Lower leg skin (tissue), 4 donors: ENCODE measurements at regions not wholly inside any gene's neighbourhood (a gene's known extent, or its start where the extent isn't known, plus 50 kb on each side); places are given as distances from the start of the nearest gene placed in this dataset.
A peak's percentile ranks its signal among the peaks of the same experiment; 100 is the strongest.
"Not testable (repeated sequence)": the region's sequence is repeated elsewhere in the genome, so short reads cannot be mapped to it uniquely, and the experiment has no call there.

ENCODE experiments used
- DNase-seq, 2 donors: peaks; one replicate each; pipeline ENCODE4 v3.0.0-alpha.2; 2019; ENCODE audit warnings: low spot score in 2 of 2
- H3K4me3 ChIP-seq: fragments of 200-600 bp; sonication (generic); 2 replicates; pipeline ENCODE4 v1.5.1; 2017; ENCODE audit warnings: mild to moderate bottlenecking, low read depth; ENCODE audit not compliant: poor library complexity, severe bottlenecking
- CTCF ChIP-seq, 3 donors: fragments of 450-650 bp; IDR thresholded peaks; one replicate each; pipeline ENCODE4 v1.5.1; 2016; ENCODE audit warnings: antibody characterized with exemption in 3 of 3, mild to moderate bottlenecking in 3 of 3, moderate library complexity in 2 of 3
- POLR2A ChIP-seq, 2 donors: fragments of 450-650 bp; IDR thresholded peaks; one replicate each; pipeline ENCODE4 v1.6.1; 2016 to 2017; ENCODE audit warnings: antibody characterized with exemption in 2 of 2, mild to moderate bottlenecking in 1 of 2, moderate library complexity in 1 of 2
- WGBS, 2 donors: methylation state at CpG; one replicate each; pipeline ENCODE4 v1.1.5; 2018; 5-methylcytosine and 5-hydroxymethylcytosine counted together
- intact Hi-C: fragments of 100-400 bp; cut with DNase I; formaldehyde crosslinking; loops from one replicate; pipeline ENCODE4 v1.15.0; 2023; ENCODE audit warnings: low total_unique reads

GRCh38 chr14:105685003-105685402, 158.6 kb downstream of the TMEM121 start:
- DNase-seq = no peak
- intact Hi-C loops = no loop called here
- WGBS, 2 donors = 87 to 88% methylated on average over 2 of the region's 2 CpGs
- no peak for TF ChIP-seq CTCF (IDR thresholded peaks at IDR 0.05)
- no peak for TF ChIP-seq POLR2A (IDR thresholded peaks at IDR 0.05)
- H3K4me3 ChIP-seq = no peak overlapping the region

GRCh38 chr14:105685605-105686004, 159.2 kb downstream of the TMEM121 start:
- intact Hi-C loops, H3K4me3 ChIP-seq: not testable (repeated sequence)
- peak in 1 of 2 donors; percentile 50 for DNase-seq
- WGBS, 2 donors = 64% methylated on average over 5 of the region's 8 CpGs; no CpG with 5 or more reads in 1 of the 2 donors

GRCh38 chr14:105686050-105686449, 159.7 kb downstream of the TMEM121 start:
- WGBS, 2 donors = no CpG with 5 or more reads among the region's 7 CpGs
- intact Hi-C loops, H3K4me3 ChIP-seq, DNase-seq: not testable (repeated sequence)

GRCh38 chr14:105686462-105687170, 160.2 kb downstream of the TMEM121 start:
- H3K4me3 ChIP-seq, intact Hi-C loops: not testable (repeated sequence)
- WGBS, 2 donors = 91 to 92% methylated on average over 7 to 21 of the region's 34 CpGs
- DNase-seq = peak in 1 of 2 donors; percentile 60

GRCh38 chr14:105687171-105688022, 161.0 kb downstream of the TMEM121 start:
- intact Hi-C loops, H3K4me3 ChIP-seq: not testable (repeated sequence)
- WGBS, 2 donors = 69 to 72% methylated on average over 23 of the region's 23 CpGs
- peak in 1 of 2 donors; percentile 65 for DNase-seq

- WGBS, 2 donors = 22 to 52% methylated on average over 5 to 10 of the region's 11 CpGs
- peak in 1 of 2 donors; percentile 60 for DNase-seq
- H3K4me3 ChIP-seq, intact Hi-C loops: not testable (repeated sequence)
These were observed 161.6 kb downstream of the TMEM121 start for GRCh38 chr14:105688023-105688351.

- 85 to 92% methylated on average over 4 of the region's 4 CpGs for WGBS, 2 donors
- DNase-seq, intact Hi-C loops, H3K4me3 ChIP-seq: not testable (repeated sequence)
These were observed 162.4 kb downstream of the TMEM121 start for GRCh38 chr14:105688664-105689221.

GRCh38 chr14:105689722-105690121, 163.3 kb downstream of the TMEM121 start:
- no peak for DNase-seq
- 97 to 100% methylated on average over 1 of the region's 1 CpG for WGBS, 2 donors
- H3K4me3 ChIP-seq = no peak overlapping the region
- intact Hi-C loops = no loop called here
- no peak for TF ChIP-seq POLR2A (IDR thresholded peaks at IDR 0.05)

GRCh38 chr14:105690671-105691070, 164.3 kb downstream of the TMEM121 start:
- no peak for TF ChIP-seq POLR2A (IDR thresholded peaks at IDR 0.05)
- no peak for TF ChIP-seq CTCF (IDR thresholded peaks at IDR 0.05)
- no peak overlapping the region for H3K4me3 ChIP-seq

GRCh38 chr14:105691321-105692109, 165.1 kb downstream of the TMEM121 start:
- DNase-seq = peak in 1 of 2 donors; percentile 42

More at GRCh38 chr14:105690671-105691070, 164.3 kb downstream of the TMEM121 start:
- 90 to 93% methylated on average over 3 of the region's 3 CpGs for WGBS, 2 donors
- DNase-seq = no peak
- intact Hi-C loops = no loop called here

GRCh38 chr14:105692110-105692685, 165.8 kb downstream of the TMEM121 start:
- 100% methylated on average over 1 of the region's 19 CpGs; no CpG with 5 or more reads in 1 of the 2 donors for WGBS, 2 donors
- DNase-seq, H3K4me3 ChIP-seq, intact Hi-C loops: not testable (repeated sequence)

More at GRCh38 chr14:105691321-105692109, 165.1 kb downstream of the TMEM121 start:
- 90% methylated on average over 24 of the region's 25 CpGs for WGBS, 2 donors
- intact Hi-C loops, H3K4me3 ChIP-seq: not testable (repeated sequence)
